T follicular helper cell (primary cell): ENCODE measurements at regions not wholly inside any gene's neighbourhood (a gene's known extent, or its start where the extent isn't known, plus 50 kb on each side); places are given as distances from the start of the nearest gene placed in this dataset.

ENCODE experiments used
- DNase-seq: peaks from one replicate; pipeline ENCODE4 v3.0.0-alpha.2; 2020; ENCODE audit warnings: low read depth

- no peak for DNase-seq
Observed at GRCh38 chr11:128365044-128365443, 222.3 kb downstream of the ETS1 start.

GRCh38 chr11:128361451-128362020 is 225.8 kb downstream of the ETS1 start:
- no peak for DNase-seq

GRCh38 chr11:128359515-128359914 is 227.8 kb downstream of the ETS1 start:
- no peak for DNase-seq

DNA sequence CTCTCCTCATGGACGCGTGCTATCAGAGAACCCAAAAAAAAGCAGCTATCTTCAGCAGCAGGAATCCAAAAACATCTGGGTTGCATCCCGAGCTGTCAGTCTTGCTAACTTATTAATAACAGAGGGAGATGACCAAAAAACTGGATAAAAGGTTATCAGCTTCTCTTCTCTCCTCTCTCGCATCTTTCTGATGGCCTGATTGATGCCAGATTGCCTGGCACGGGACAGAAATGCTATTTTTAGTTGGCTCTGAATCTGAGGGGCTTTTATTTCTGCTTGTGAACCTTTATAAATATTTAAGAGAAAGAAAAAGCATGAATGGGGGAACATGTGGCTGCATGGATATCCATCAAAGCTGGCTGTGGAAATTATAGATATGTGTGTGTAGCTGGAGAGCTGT is 230.3 kb downstream of the ETS1 start:
- DNase-seq: no peak

- DNase-seq: no peak
Observed at GRCh38 chr11:128355558-128355957, 231.8 kb downstream of the ETS1 start.

GRCh38 chr11:128354476-128354875 is 232.9 kb downstream of the ETS1 start:
- DNase-seq: no peak

- no peak for DNase-seq
Observed at GRCh38 chr11:128351168-128351567, 236.2 kb downstream of the ETS1 start.

- no peak for DNase-seq
Observed at GRCh38 chr11:128349650-128350299, 237.6 kb downstream of the ETS1 start.

DNA sequence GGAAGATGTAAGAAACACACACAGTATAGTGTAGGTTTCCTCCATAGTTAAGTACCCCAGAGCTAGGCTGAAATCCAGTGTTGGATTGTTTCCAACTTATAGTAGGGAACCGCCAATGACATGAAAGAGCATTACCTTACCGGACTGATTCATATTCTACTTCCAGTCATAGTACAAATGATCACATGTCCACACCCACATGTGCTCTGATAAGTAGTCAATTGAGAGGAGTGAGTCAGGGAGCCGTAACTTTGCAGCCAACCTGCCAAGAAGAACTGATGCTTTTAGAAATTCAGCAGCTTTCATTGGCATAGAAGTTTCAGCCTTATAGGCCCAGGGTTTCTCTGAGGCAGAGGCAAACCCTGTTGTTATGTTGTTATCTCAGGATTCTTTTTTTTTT is 240.6 kb downstream of the ETS1 start:
- DNase-seq: no peak

DNA sequence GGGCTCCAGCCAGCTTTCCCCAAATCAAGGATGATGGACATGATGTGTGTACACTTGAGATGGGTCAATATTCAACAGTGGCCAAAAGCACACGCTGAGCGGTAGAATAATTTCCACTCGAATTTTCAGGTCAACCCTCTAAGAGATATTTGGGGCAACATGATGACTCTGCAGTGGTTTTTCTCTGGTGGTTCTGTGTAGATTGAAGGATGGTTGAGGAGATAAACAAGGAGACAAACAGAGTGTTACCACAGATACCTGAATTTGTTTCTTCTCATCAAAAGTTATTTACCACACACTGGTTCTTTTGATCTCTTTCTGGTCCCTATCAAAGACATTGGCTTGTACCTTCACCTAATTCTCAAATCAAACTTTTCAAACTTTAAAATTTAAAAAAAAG is 242.0 kb downstream of the ETS1 start:
- DNase-seq: no peak

GRCh38 chr11:128343870-128344269 is 243.5 kb downstream of the ETS1 start:
- no peak for DNase-seq

DNA sequence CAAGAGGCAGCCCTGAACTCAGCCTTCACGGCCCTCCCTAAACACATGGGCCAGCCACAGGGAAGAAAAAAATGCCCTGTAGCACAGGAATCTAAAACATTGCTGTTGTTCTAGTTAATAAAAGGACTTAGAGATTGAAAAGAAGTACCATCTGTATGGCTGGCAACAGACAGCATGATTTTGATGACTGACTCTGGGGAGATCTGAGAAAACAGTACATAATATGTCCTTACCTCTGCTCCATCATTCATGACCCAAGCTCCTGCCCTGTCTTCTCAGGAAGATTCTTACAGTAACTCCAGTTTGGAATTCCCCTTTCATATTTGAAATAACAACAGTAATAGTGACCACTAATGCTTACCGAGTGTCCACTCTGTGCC is 244.2 kb downstream of the ETS1 start:
- DNase-seq: no peak

- peak; percentile 61 for DNase-seq
Observed at GRCh38 chr11:128342511-128343134, 244.7 kb downstream of the ETS1 start.

GRCh38 chr11:128341280-128342248 is 245.8 kb downstream of the ETS1 start:
- peak; percentile 55 for DNase-seq

DNA sequence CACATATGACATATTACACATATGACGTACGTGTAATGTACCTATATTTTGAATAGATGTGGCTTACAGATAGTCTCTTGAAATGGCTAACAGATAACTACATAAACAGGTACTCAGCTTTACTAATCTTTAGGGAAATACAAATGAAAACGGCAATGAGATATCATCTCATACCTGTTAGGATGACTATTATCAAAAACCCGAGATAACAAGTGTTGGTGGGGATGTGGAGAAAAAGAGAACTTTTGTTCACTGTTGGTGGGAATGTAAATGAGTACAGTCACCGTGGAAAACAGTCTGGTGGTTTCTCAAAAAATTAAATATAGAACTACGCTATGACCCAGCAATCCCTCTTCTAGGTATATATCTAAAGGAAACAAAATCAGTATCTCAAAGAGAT is 247.6 kb downstream of the ETS1 start:
- DNase-seq: no peak

DNA sequence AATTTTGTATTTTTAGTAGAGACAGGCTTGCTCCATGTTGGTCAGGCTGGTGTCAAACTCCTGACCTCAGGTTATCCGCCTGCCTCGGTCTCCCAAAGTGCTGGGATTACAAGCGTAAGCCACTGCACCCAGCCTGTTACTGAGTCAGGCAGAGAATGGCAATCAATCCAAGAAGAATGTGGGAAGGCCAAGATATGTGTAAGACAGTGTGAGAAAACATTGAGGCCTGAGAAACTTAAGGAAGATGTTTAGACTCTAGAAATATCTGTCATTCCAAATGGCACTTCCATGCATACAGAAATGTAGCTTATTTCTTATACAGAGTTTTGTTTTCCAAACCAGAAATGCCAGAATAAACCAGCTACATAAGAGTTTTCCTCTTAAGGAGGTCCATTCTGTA is 248.5 kb downstream of the ETS1 start:
- DNase-seq: no peak

DNA sequence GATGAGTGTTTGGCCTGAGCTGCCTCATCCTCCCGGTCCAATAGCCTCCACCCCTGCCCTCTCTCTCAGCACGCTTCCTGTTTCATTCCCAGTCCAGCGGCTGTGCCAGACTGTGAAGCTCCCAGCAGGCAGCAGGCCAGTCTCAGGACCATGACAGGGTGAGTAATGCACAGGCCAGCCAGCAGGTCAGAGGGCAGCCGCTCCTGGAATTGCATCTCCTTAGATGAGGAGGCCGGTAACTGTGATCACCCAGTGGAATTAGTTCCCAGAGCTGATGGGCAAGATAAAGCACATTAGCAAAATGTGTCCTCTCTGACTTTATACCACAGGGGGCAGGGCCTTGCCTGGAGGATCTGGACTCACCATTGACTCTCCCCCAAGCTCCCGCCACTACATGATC is 251.2 kb downstream of the ETS1 start:
- no peak for DNase-seq

DNA sequence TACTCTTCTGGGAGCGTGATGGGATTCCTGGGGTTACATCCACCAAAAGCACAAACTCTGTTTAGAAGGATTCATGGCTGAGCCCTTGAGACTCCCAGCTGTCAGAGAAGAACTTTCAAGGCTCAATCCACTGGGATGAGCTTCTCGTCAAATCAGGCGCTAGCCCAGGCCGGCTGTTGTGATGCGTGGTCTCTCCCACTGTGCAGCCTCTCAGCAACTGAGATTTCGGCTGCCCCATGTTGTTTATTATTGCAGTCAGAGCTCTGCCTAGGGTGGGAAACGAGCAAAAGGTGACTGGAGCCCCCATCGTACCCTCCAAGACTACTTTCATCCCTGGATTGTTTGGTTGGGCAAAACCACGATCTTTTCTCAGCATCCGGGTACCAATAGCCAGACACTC is 251.6 kb downstream of the ETS1 start:
- no peak for DNase-seq

DNA sequence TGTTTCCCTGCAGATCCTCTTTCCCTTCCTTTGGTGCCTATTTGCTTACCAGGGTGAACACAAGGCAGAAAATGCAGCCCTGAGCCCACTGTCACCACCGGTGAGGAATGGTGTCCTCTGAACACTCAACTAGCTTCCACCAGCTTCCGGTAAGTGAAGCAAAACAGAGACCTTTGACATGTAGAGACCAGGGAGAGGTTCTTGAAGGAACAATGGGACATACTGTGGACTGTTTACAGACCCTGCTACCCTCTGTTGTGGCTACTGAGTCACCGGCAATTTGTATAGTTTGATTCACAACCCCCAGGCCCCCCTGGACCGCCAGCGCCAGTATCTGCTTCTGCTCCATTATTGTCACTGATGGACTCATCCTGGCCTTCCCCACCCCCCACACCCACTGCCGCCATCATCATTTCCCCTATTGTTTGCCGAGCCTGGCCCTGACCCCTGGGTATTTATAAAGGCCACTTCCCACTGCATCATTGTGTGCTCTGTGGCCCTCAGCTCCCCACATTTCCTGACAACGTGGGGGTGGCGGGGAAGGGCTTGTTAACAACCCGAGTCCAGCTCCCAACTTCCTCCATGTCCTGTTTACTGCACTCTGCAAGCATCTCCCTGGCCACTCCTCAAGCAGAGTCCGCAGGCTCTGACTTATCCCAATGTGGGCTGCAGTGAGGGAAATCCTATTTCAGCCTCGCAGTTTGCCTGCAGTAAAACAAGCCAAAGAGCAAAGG is 252.9 kb downstream of the ETS1 start:
- no peak for DNase-seq

GRCh38 chr11:128331317-128331716 is 256.0 kb downstream of the ETS1 start:
- no peak for DNase-seq

- no peak for DNase-seq
Observed at GRCh38 chr11:128330203-128330602, 257.2 kb downstream of the ETS1 start.
